ENCODE measurements at regions not wholly inside any gene's neighbourhood (a gene's known extent, or its start where the extent isn't known, plus 50 kb on each side); places are given as distances from the start of the nearest gene placed in this dataset.

- DNase-seq = no peak
These were observed 173.2 kb upstream of the KIAA1217 start for GRCh38 chr10:24035761-24036160.

- DNase-seq = no peak
These were observed 169.6 kb upstream of the KIAA1217 start for GRCh38 chr10:24039315-24039714.

- DNase-seq = no peak
These were observed 169.0 kb upstream of the KIAA1217 start for GRCh38 chr10:24039897-24040296.

- no peak for DNase-seq
These were observed 167.9 kb upstream of the KIAA1217 start for GRCh38 chr10:24041034-24041433.

- DNase-seq = no peak
These were observed 167.1 kb upstream of the KIAA1217 start for GRCh38 chr10:24041834-24042233.

GRCh38 chr10:24042884-24043283 lies 166.1 kb upstream of the KIAA1217 start:
- DNase-seq = no peak

- no peak for DNase-seq
These were observed 162.9 kb upstream of the KIAA1217 start for GRCh38 chr10:24046060-24046459.

GRCh38 chr10:24047176-24047575 lies 161.8 kb upstream of the KIAA1217 start:
- DNase-seq = no peak

- DNase-seq = no peak
These were observed 154.5 kb upstream of the KIAA1217 start for GRCh38 chr10:24054421-24054820.

GRCh38 chr10:24080207-24080606 lies 128.7 kb upstream of the KIAA1217 start:
- DNase-seq = no peak

- DNase-seq = no peak
These were observed 122.4 kb upstream of the KIAA1217 start for GRCh38 chr10:24086296-24087086.

- DNase-seq = no peak
These were observed 117.7 kb upstream of the KIAA1217 start for GRCh38 chr10:24091256-24091655.

GRCh38 chr10:24096281-24096680 lies 112.7 kb upstream of the KIAA1217 start:
- DNase-seq = no peak

GRCh38 chr10:24097751-24098207 lies 111.2 kb upstream of the KIAA1217 start:
- no peak for DNase-seq

- DNase-seq = no peak
These were observed 104.0 kb upstream of the KIAA1217 start for GRCh38 chr10:24104895-24105294.

- no peak for DNase-seq
These were observed 95.0 kb upstream of the KIAA1217 start for GRCh38 chr10:24113901-24114300.

GRCh38 chr10:24114556-24114955 lies 94.4 kb upstream of the KIAA1217 start:
- DNase-seq = no peak

GRCh38 chr10:24115403-24115802 lies 93.5 kb upstream of the KIAA1217 start:
- no peak for DNase-seq

- no peak for DNase-seq
These were observed 90.7 kb upstream of the KIAA1217 start for GRCh38 chr10:24118246-24118645.

GRCh38 chr10:24119896-24120295 lies 89.0 kb upstream of the KIAA1217 start:
- DNase-seq = no peak

GRCh38 chr10:24120646-24121045 lies 88.3 kb upstream of the KIAA1217 start:
- DNase-seq = peak in 1 of 5 experiments; percentile 65

GRCh38 chr10:24127516-24127915 lies 81.4 kb upstream of the KIAA1217 start:
- DNase-seq = no peak

- DNase-seq = no peak
These were observed 80.7 kb upstream of the KIAA1217 start for GRCh38 chr10:24128066-24128730.

GRCh38 chr10:24132741-24133140 lies 76.2 kb upstream of the KIAA1217 start:
- no peak for DNase-seq
